HFFc6 (cell line): ENCODE measurements at regions not wholly inside any gene's neighbourhood (a gene's known extent, or its start where the extent isn't known, plus 50 kb on each side); places are given as distances from the start of the nearest gene placed in this dataset.

ENCODE experiments used
- DNase-seq: peaks from one replicate; pipeline ENCODE4 v3.0.0-alpha.2; 2018
- H3K27ac Mint-ChIP-seq: 2 replicates; pipeline ENCODE4 v1.8.0; 2020; ENCODE audit warnings: mild to moderate bottlenecking, mixed read lengths
- H3K27me3 Mint-ChIP-seq: 2 replicates; pipeline ENCODE4 v1.8.0; 2021; ENCODE audit warnings: mild to moderate bottlenecking, moderate library complexity, mixed read lengths; ENCODE audit not compliant: insufficient read depth
- H3K36me3 Mint-ChIP-seq: 2 replicates; pipeline ENCODE4 v1.8.0; 2021; ENCODE audit warnings: low read depth, mixed read lengths
- H3K4me1 Mint-ChIP-seq: 2 replicates; pipeline ENCODE4 v1.8.0; 2020; ENCODE audit warnings: low read depth, mixed read lengths
- H3K4me3 Mint-ChIP-seq: 2 replicates; pipeline ENCODE4 v1.8.0; 2020; ENCODE audit warnings: mild to moderate bottlenecking, moderate library complexity, mixed read lengths
- H3K9me3 Mint-ChIP-seq: 2 replicates; pipeline ENCODE4 v1.8.0; 2020; ENCODE audit warnings: mild to moderate bottlenecking, mixed read lengths
- TF ChIP-seq, protein P1 (sequence below): fragments of 200-600 bp; sonication (generic); IDR thresholded peaks from 2 replicates; pipeline ENCODE4 v1.5.0; 2021; ENCODE audit warnings: antibody characterized with exemption, mild to moderate bottlenecking

DNA sequence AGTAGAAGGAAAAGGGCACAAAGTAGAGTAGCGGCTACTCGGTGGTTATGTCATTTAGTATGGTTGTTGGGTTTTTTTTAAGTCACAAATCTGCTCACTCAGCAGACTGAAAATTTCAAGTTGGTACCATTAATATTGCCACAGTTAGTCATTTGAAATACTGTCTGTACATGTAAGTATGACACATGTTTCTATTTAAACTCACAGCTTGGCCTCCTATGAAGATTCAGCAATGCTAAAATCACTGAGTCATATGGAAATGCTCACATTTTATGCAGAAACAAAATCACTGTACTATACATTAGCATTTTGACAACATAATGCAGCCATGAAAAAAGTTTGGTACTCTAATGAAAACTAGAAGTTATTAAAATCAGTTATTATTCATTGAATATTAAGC is 571.9 kb downstream of the TAFA4 start:
- Mint-ChIP-seq H3K27me3 (no peaks in the 10 kb centered on the region), H3K4me1 (no peaks in the 10 kb centered on the region), H3K4me3 (no peak overlapping the region), H3K27ac (no peak overlapping the region), H3K9me3 (peaks cover 26% of the 10 kb centered on the region), H3K36me3 (peaks cover 4% of the 10 kb centered on the region; the same call in 1 of the 2 replicates)
- TF ChIP-seq, protein P1, sequence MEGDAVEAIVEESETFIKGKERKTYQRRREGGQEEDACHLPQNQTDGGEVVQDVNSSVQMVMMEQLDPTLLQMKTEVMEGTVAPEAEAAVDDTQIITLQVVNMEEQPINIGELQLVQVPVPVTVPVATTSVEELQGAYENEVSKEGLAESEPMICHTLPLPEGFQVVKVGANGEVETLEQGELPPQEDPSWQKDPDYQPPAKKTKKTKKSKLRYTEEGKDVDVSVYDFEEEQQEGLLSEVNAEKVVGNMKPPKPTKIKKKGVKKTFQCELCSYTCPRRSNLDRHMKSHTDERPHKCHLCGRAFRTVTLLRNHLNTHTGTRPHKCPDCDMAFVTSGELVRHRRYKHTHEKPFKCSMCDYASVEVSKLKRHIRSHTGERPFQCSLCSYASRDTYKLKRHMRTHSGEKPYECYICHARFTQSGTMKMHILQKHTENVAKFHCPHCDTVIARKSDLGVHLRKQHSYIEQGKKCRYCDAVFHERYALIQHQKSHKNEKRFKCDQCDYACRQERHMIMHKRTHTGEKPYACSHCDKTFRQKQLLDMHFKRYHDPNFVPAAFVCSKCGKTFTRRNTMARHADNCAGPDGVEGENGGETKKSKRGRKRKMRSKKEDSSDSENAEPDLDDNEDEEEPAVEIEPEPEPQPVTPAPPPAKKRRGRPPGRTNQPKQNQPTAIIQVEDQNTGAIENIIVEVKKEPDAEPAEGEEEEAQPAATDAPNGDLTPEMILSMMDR: no peak
- no peak for DNase-seq

- H3K9me3 Mint-ChIP-seq: peaks cover 54% of the 10 kb centered on the region
- no peak for DNase-seq
- no peak overlapping the region for H3K4me3 Mint-ChIP-seq
- H3K27ac Mint-ChIP-seq: no peak overlapping the region
- TF ChIP-seq, protein P1: no peak
- no peaks in the 10 kb centered on the region for H3K4me1 Mint-ChIP-seq
- H3K27me3 Mint-ChIP-seq: no peaks in the 10 kb centered on the region; the same call in 1 of the 2 replicates
- no peaks in the 10 kb centered on the region for H3K36me3 Mint-ChIP-seq
Observed at GRCh38 chr3:68345781-68346180, 586.6 kb downstream of the TAFA4 start.

GRCh38 chr3:68342426-68342825 is 589.9 kb downstream of the TAFA4 start:
- no peaks in the 10 kb centered on the region; the same call in 1 of the 2 replicates for H3K27me3 Mint-ChIP-seq

GRCh38 chr3:68336042-68336441 is 596.3 kb downstream of the TAFA4 start:
- Mint-ChIP-seq H3K9me3 (peaks cover 32% of the 10 kb centered on the region), H3K4me3 (no peak overlapping the region), H3K4me1 (no peaks in the 10 kb centered on the region), H3K36me3 (no peaks in the 10 kb centered on the region), H3K27me3 (no peaks in the 10 kb centered on the region; the same call in 1 of the 2 replicates), H3K27ac (no peak overlapping the region)
- no peak for DNase-seq
- TF ChIP-seq, protein P1: no peak

More at GRCh38 chr3:68342426-68342825, 589.9 kb downstream of the TAFA4 start:
- Mint-ChIP-seq H3K9me3 (peaks cover 53% of the 10 kb centered on the region), H3K4me3 (no peak overlapping the region), H3K27ac (no peak overlapping the region), H3K4me1 (no peaks in the 10 kb centered on the region), H3K36me3 (no peaks in the 10 kb centered on the region)
- DNase-seq: no peak
- TF ChIP-seq, protein P1: no peak

DNA sequence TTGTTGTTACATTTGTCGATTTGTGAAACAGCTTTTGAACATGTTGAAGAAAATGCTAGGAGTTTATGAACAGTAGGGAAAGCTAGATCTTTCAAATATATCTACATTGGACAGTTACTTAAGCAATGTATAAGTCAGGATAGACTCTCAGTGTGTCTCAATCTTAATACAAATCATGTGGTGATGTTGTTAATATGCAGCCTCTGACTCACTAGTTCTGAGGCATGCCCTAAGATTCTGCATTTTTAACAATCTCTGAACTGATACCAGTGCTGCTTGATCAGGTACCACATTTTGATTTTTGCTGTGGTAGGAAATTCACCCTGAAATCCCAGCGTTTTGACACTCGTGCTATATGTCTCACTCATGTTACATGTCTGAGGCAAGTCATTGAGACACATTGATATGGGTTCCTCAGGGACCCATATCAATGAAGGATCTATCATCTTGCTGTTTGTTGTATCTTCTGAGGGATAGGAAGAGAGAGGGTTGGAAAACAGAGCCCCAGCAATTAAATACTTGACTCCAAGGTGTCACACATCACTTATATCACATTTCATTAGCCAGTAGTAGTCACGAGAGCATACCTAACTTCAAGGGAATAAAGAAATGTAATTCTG is 597.9 kb downstream of the TAFA4 start:
- Mint-ChIP-seq H3K36me3 (no peaks in the 10 kb centered on the region), H3K4me1 (no peaks in the 10 kb centered on the region), H3K4me3 (no peak overlapping the region), H3K27ac (no peak overlapping the region), H3K27me3 (no peaks in the 10 kb centered on the region; the same call in 1 of the 2 replicates), H3K9me3 (peaks cover 27% of the 10 kb centered on the region)
- TF ChIP-seq, protein P1: no peak
- DNase-seq: no peak
